Activated gamma-delta T cell (primary cell): ENCODE measurements at regions not wholly inside any gene's neighbourhood (a gene's known extent, or its start where the extent isn't known, plus 50 kb on each side); places are given as distances from the start of the nearest gene placed in this dataset.
"Not testable (repeated sequence)": the region's sequence is repeated elsewhere in the genome, so short reads cannot be mapped to it uniquely, and the experiment has no call there.

Experiments
- DNase-seq: peaks from one replicate; lab custom pipeline; 2025; lab: John Stamatoyannopoulos, UW

DNA sequence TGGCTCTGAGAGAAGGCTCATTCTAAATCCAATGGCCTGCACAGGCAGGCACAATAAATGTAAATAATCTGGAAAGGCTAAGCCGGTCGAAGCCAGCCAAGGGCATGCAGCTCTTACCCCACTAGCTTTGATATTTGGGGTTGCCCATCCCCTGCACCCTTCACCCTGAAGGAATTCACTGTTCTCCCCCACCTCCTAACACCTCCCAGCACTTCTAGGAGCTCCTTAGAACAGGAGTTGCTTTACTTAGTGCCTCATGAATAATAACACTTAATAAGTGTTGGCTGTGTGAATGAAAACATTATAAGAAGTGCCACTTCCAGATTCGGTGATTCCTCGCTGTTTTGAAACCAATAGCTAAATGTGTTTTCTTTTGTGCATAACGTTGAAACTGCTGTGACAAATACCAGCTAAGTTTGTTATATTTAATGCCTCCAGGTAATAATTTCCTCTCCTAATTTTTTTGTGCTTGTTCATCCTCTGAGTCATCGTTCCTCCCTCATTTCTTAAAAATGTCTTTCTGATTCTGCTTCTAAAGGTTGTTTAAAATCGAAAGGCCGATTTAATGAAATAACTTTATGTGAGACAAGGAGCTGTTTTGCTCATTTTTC is 458.8 kb downstream of the METTL4 start:
- no peak for DNase-seq

- DNase-seq = no peak
Observed at GRCh38 chr18:2114289-2114688, 457.0 kb downstream of the METTL4 start.

DNA sequence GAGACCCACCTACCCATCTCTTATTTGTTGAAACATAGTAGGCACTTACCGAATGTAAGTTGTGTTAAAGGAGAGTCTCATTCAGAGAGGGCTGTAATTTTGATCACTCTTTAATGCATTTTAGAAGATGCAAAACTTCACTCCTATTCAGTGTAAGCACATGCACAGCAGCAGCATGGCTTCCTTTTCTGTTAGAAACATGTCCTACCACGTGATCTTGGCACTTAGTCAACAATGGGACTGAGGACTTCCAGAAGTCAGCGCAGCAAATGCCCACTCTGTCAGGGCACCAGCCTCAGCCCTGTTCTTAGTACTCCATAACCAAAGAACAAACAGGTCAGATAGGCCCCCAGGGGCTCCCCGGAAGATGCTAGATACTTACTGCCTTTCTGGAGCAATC is 456.5 kb downstream of the METTL4 start:
- DNase-seq = no peak

- DNase-seq = no peak
Observed at GRCh38 chr18:2121224-2121623, 450.1 kb downstream of the METTL4 start.

- DNase-seq = no peak
Observed at GRCh38 chr18:2123077-2123476, 448.2 kb downstream of the METTL4 start.

DNA sequence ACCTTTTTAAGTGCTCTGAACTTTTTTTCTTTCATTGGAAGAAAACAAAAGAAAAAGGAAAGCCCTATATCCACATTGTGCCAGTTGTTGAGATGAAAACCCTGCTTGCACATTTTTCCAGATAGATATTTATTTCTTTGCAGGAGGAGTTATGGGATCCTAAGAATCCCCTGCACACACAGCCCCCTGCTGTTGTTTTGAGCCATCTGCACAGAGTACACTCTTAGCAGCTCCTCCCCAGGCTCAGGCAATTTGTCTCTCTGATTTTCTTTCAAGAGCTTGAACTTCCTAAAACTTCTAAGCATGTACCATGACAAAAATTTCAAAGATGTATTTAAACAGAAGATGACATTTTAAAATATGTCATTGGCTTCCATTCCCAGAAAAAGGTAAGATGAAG is 436.9 kb downstream of the METTL4 start:
- no peak for DNase-seq

DNA sequence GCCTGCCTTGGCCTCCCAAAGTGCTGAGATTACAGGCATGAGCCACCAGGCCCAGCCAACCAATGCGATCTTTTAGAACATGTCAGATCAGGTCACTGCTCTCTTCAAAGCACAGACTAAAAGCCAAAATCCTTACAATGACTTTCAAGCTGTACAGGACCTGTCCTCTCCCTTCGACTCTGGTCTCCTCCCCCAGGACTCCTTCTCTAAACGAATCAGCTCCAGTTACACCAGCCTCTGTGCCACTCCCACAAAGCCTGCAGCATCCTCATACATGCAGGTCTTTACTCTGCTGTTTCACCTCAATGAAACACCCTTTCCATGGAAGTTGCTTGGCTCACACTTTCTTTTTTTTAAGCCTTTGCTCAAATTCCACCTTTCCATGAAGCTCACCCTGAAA is 436.0 kb downstream of the METTL4 start:
- DNase-seq = no peak

DNA sequence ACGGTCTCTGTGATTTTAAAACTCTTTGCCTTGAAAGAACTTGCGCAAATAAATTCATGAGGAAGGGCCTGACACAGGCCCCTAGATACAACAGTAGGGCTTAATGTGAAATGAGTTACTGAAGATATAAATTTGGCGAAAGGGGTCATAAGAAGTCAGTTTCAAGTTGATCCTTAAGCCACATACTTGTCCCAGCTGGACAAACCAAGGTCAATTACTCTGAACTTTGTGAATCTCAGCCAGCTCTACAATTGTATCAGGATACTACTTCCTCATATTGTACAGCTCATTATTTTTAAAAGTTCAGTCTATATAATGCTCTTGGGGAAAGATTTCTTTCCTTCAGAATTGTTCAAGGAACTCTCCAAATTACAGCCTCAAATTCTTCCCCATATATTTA is 432.8 kb downstream of the METTL4 start:
- DNase-seq = no peak

DNA sequence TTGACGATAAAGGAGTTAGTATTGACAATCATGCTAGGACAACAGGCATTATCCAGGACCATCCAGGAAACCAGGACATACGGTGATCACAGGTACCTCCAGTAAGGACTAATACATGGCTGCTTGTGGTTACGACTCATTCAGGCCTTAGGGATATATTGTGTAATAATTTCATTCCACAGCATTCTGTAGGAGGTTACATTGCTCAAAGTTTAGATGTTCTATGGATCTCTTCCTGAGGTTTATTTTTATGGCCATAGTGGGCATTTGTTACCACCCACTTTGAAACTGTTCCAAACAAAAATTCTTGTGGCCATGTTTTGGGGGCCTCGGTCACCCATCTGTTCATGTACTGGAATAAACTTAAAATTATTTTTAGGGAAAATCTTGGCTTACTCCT is 431.6 kb downstream of the METTL4 start:
- DNase-seq = no peak

DNA sequence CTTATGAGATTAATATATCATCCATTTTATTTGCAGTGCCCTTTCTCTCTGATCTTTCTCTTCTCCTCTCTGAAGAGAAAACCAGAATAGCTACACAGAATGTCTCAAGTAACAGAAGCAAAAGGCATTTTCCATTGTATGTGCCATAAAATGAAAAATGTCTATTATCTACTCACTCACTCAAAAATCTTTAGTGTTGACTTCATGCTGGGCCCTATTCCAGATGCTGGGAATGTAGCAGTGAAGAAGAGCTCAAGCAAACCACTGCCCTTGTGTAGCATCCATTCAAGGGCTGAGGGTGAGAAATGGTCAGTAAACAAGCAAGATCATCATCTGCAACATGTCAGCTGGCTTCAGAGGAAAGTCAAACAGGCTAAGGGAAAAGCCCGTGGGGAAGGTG is 427.7 kb downstream of the METTL4 start:
- DNase-seq = no peak

GRCh38 chr18:2144811-2145210 is 426.5 kb downstream of the METTL4 start:
- no peak for DNase-seq

- DNase-seq = no peak
Observed at GRCh38 chr18:2146092-2146491, 425.2 kb downstream of the METTL4 start.

DNA sequence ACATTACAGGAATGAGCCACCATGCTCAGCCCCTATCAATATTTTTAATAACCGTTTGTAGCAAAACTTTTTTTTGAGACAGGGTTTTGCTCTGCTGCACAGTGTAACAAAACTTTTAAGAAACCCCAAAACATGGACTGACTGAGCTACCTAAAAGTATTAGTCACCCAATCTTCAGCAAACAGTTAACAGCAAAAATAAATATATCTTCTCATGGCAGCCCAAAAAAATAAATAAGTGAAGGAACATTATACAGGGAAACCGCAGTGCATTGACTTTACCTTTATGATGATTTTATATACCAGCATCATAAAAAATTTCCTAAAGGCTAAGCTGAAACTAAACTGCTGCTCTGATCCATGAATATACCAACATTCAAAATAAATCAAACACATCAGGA is 424.6 kb downstream of the METTL4 start:
- no peak for DNase-seq

DNA sequence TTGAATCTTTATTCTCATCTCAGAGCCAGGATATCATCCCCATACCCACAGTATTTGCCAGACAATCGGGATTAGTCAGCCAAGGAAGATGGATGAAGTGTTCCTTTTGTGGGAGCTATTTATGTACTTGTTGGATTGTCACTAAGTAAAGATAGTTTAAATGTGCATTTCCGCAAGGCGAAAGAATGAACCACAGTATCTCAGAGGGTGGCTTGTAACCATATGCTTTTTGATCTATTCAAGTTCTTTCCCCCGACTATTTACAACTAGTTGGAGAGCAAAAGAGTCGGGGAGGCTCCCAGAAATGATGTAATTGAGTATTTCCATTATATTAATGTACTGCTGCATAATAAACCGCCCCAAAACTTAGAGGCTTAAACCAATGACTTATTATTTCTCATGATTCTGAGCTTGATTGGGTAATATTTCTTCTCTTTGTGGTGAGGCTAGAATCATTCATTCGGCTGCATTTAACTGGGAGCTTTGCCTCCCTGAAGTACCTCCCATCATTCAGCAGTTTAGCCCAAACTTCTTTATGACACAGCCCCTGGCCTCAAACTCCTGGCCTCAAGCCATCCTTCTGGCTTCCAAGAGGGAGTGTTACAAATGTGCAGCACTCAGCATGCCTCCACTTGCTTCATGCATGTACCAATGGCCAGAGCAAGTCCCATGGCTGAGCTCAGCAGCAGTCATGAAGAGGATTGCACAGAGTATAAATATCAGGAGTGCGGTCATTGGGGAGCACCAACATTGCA is 423.7 kb downstream of the METTL4 start:
- DNase-seq = no peak

GRCh38 chr18:2148823-2149222 is 422.5 kb downstream of the METTL4 start:
- no peak for DNase-seq

GRCh38 chr18:2150566-2150965 is 420.7 kb downstream of the METTL4 start:
- DNase-seq = no peak

- no peak for DNase-seq
Observed at GRCh38 chr18:2154278-2154677, 417.0 kb downstream of the METTL4 start.

- DNase-seq = no peak
Observed at GRCh38 chr18:2164644-2165550, 406.4 kb downstream of the METTL4 start.

DNA sequence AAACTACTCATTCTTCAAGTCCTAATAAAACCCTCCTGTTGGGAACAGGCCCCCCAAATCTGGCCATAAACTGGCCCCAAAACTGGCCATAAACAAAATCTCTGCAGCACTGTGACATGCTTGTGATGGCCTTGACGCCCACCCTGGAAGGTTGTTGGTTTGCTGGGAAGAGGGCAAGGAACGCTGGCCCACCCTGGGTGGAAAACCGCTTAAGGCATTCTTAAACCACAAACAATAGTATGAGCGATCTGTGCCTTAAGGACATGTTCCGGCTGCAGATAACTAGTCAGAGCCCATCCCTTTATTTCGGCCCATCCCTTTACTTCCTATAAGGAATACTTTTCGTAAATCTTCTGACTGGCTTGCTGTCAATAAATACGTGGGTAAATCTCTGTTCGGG is 404.4 kb downstream of the METTL4 start:
- DNase-seq = not testable (repeated sequence)

DNA sequence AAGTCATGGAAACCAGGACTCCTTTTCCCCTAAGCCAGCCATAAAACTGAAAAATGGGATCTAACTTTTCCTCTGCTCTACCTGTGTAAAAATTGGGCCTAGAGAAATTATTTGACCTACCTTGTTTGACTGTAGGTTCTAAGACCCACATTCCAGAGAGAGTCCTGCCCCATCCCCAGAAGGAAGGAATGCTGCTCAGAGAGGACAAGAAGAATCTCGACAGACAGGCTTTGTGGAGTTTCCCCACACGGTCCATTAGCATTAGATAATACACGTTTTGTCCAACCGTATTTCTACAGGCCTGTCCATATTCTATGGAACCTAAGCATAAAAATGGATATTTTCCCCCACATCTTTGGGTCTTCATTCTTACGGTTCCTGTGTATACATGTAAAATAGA is 403.3 kb downstream of the METTL4 start:
- DNase-seq = no peak

- DNase-seq = no peak
Observed at GRCh38 chr18:2169656-2170055, 401.6 kb downstream of the METTL4 start.

DNA sequence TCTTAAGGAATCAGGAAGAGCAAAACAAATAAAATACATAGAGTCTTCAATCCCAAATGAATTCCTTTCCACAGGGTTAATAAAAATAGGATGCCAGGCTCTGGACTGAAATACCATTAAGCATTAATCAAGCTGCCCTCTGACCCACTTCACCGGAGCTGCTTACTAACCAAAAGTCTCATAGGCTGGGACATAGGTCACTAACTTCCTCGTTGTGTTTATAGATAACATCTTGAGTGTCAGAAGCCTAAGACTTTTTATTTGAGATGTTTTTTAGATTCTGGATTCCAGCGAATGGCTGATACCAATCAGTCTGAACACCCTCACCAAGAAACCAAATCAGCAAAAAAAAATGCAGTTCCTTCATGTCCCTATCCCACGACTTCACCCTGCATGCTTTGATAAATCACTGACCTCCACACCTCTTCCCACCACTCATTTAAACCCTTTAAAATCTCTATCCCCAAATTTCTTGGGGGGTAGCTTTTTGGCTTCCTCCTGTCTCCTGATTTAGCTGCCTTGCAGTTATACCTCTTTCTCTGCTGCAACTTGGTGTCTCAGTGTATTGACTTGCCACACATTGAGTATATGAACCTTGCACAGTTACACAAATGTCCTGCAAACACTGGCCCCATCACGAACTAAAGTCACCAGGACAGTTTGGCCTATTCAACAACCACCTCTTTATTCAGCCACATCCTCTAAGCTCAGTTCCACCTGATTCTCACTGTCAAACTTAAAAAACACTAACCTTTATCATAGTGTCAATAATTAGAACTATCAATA is 399.3 kb downstream of the METTL4 start:
- no peak for DNase-seq
